ENCODE measurements at regions not wholly inside any gene's neighbourhood (a gene's known extent, or its start where the extent isn't known, plus 50 kb on each side); places are given as distances from the start of the nearest gene placed in this dataset.

GRCh38 chr17:14922411-14922810 is 342.7 kb downstream of the PMP22 start (continued):
- TF ChIP-seq, protein P1, sequence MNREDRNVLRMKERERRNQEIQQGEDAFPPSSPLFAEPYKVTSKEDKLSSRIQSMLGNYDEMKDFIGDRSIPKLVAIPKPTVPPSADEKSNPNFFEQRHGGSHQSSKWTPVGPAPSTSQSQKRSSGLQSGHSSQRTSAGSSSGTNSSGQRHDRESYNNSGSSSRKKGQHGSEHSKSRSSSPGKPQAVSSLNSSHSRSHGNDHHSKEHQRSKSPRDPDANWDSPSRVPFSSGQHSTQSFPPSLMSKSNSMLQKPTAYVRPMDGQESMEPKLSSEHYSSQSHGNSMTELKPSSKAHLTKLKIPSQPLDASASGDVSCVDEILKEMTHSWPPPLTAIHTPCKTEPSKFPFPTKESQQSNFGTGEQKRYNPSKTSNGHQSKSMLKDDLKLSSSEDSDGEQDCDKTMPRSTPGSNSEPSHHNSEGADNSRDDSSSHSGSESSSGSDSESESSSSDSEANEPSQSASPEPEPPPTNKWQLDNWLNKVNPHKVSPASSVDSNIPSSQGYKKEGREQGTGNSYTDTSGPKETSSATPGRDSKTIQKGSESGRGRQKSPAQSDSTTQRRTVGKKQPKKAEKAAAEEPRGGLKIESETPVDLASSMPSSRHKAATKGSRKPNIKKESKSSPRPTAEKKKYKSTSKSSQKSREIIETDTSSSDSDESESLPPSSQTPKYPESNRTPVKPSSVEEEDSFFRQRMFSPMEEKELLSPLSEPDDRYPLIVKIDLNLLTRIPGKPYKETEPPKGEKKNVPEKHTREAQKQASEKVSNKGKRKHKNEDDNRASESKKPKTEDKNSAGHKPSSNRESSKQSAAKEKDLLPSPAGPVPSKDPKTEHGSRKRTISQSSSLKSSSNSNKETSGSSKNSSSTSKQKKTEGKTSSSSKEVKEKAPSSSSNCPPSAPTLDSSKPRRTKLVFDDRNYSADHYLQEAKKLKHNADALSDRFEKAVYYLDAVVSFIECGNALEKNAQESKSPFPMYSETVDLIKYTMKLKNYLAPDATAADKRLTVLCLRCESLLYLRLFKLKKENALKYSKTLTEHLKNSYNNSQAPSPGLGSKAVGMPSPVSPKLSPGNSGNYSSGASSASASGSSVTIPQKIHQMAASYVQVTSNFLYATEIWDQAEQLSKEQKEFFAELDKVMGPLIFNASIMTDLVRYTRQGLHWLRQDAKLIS (CRISPR knock-in tag; IDR thresholded peaks at IDR 0.05; ENCODE audit: borderline replicate concordance), result no peak
- TF ChIP-seq PRRX2 (CRISPR knock-in tag; IDR thresholded peaks at IDR 0.05) (no peak), GRHL2 (CRISPR knock-in tag; IDR thresholded peaks at IDR 0.05; ENCODE audit: insufficient replicate concordance, severe bottlenecking) (no peak), ATF3 (CRISPR knock-in tag; conservative IDR thresholded peaks at IDR 0.05) (no peak)

- Mint-ChIP-seq H3K4me3 (no peak overlapping the region), H3K36me3 (peaks cover 13% of the 10 kb centered on the region), H3K4me1 (0 out of 2 replicates have a peak, but pooled peaks cover 4% of the 10 kb centered on the region), H3K27ac (no peak overlapping the region), H3K27me3 (ENCODE audit: low read depth) (no peaks in the 10 kb centered on the region), H3K9me3 (peaks cover 18% of the 10 kb centered on the region)
- DNase-seq (ENCODE audit: low spot score) (no peak), ATAC-seq (no peak)
- ChIA-PET POLR2A (interaction anchor here (0.6 kb wide), 1 partner anchor 698 kb away, joined by 4 read pairs; no protein-coding TSS in a partner anchor), CTCF (no interaction called here)
- TF ChIP-seq, protein P1 (CRISPR knock-in tag; IDR thresholded peaks at IDR 0.05; ENCODE audit: borderline replicate concordance), result no peak
- TF ChIP-seq, protein P2, sequence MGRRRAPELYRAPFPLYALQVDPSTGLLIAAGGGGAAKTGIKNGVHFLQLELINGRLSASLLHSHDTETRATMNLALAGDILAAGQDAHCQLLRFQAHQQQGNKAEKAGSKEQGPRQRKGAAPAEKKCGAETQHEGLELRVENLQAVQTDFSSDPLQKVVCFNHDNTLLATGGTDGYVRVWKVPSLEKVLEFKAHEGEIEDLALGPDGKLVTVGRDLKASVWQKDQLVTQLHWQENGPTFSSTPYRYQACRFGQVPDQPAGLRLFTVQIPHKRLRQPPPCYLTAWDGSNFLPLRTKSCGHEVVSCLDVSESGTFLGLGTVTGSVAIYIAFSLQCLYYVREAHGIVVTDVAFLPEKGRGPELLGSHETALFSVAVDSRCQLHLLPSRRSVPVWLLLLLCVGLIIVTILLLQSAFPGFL (CRISPR knock-in tag; IDR thresholded peaks at IDR 0.05; ENCODE audit: borderline replicate concordance), result no peak
- no peak for TF ChIP-seq ZNF396 (CRISPR knock-in tag; IDR thresholded peaks at IDR 0.05; ENCODE audit: borderline replicate concordance)
- TF ChIP-seq, protein P3, sequence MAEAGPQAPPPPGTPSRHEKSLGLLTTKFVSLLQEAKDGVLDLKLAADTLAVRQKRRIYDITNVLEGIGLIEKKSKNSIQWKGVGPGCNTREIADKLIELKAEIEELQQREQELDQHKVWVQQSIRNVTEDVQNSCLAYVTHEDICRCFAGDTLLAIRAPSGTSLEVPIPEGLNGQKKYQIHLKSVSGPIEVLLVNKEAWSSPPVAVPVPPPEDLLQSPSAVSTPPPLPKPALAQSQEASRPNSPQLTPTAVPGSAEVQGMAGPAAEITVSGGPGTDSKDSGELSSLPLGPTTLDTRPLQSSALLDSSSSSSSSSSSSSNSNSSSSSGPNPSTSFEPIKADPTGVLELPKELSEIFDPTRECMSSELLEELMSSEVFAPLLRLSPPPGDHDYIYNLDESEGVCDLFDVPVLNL (CRISPR knock-in tag; IDR thresholded peaks at IDR 0.05; ENCODE audit: borderline replicate concordance, low read depth), result no peak
- no peak for TF ChIP-seq ZMAT4 (CRISPR knock-in tag; IDR thresholded peaks at IDR 0.05)
- no peak for TF ChIP-seq AR (CRISPR knock-in tag; IDR thresholded peaks at IDR 0.05)
- no peak for TF ChIP-seq PRDM15 (CRISPR knock-in tag; IDR thresholded peaks at IDR 0.05)
- TF ChIP-seq, protein P4, sequence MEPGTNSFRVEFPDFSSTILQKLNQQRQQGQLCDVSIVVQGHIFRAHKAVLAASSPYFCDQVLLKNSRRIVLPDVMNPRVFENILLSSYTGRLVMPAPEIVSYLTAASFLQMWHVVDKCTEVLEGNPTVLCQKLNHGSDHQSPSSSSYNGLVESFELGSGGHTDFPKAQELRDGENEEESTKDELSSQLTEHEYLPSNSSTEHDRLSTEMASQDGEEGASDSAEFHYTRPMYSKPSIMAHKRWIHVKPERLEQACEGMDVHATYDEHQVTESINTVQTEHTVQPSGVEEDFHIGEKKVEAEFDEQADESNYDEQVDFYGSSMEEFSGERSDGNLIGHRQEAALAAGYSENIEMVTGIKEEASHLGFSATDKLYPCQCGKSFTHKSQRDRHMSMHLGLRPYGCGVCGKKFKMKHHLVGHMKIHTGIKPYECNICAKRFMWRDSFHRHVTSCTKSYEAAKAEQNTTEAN (CRISPR knock-in tag; IDR thresholded peaks at IDR 0.05), result no peak
- TF ChIP-seq FOXJ3 (CRISPR knock-in tag; IDR thresholded peaks at IDR 0.05; ENCODE audit: borderline replicate concordance), result no peak
Observed at GRCh38 chr17:14921936-14922335, 343.2 kb downstream of the PMP22 start.

All from WTC11 (cell line).